Stimulated activated naive CD8-positive, alpha-beta T cell treated with anti-CD3 and anti-CD28 coated beads, Interleukin-15, amount 100 ng/mL, for 72 hours (primary cell): ENCODE measurements at regions not wholly inside any gene's neighbourhood (a gene's known extent, or its start where the extent isn't known, plus 50 kb on each side); places are given as distances from the start of the nearest gene placed in this dataset.

ENCODE experiments used
- ATAC-seq: fragments of 150-1000 bp; cut with Tn5 transposase; 2 replicates; pipeline ENCODE4 v1.10.0; 2021; ENCODE audit warnings: mild to moderate bottlenecking, moderate library complexity
- DNase-seq, 2 donors: peaks; one replicate each; pipeline ENCODE4 v3.0.0; 2021 to 2022
- H3K27ac Mint-ChIP-seq, 2 donors: one replicate each; pipeline ENCODE4 v1.8.0; 2022; ENCODE audit warnings: mild to moderate bottlenecking in 2 of 2, mixed read lengths in 2 of 2, moderate library complexity in 2 of 2
- H3K27me3 Mint-ChIP-seq: one replicate; pipeline ENCODE4 v1.8.0; 2022; ENCODE audit warnings: mixed read lengths
- H3K4me1 Mint-ChIP-seq: one replicate; pipeline ENCODE4 v1.8.0; 2022; ENCODE audit warnings: mild to moderate bottlenecking, mixed read lengths
- H3K4me3 Mint-ChIP-seq, 2 donors: one replicate each; pipeline ENCODE4 v1.8.0; 2022; ENCODE audit warnings: mild to moderate bottlenecking in 2 of 2, mixed read lengths in 2 of 2, moderate library complexity in 1 of 2
- H3K9me3 Mint-ChIP-seq, 2 donors: one replicate each; pipeline ENCODE4 v1.8.0; 2022; ENCODE audit warnings: mixed read lengths in 2 of 2

- DNase-seq (no peak), ATAC-seq (no peak)
- Mint-ChIP-seq H3K4me1 (peaks cover 12% of the 10 kb centered on the region), H3K4me3 (no peak overlapping the region), H3K27ac (no peak overlapping the region), H3K27me3 (peaks cover 8% of the 10 kb centered on the region), H3K9me3 (no peaks in the 10 kb centered on the region)
Measured at GRCh38 chr16:80024443-80024842, 423.9 kb upstream of the MAF start.

- Mint-ChIP-seq H3K4me1 (peaks cover 12% of the 10 kb centered on the region), H3K9me3 (no peaks in the 10 kb centered on the region), H3K4me3 (no peak overlapping the region), H3K27ac (no peak overlapping the region), H3K27me3 (peaks cover 7% of the 10 kb centered on the region)
- DNase-seq (no peak), ATAC-seq (no peak)
Measured at GRCh38 chr16:80023865-80024264, 423.3 kb upstream of the MAF start.

GRCh38 chr16:80019395-80019794 lies 418.9 kb upstream of the MAF start:
- no peaks in the 10 kb centered on the region for H3K27me3 Mint-ChIP-seq
- no peaks in the 10 kb centered on the region for H3K9me3 Mint-ChIP-seq
- no peak overlapping the region for H3K4me3 Mint-ChIP-seq
- H3K4me1 Mint-ChIP-seq: no peaks in the 10 kb centered on the region
- H3K27ac Mint-ChIP-seq: no peak overlapping the region
- no peak for ATAC-seq
- DNase-seq: no peak

- Mint-ChIP-seq H3K4me1 (no peaks in the 10 kb centered on the region), H3K27ac (no peak overlapping the region), H3K9me3 (no peaks in the 10 kb centered on the region), H3K4me3 (no peak overlapping the region), H3K27me3 (no peaks in the 10 kb centered on the region)
- ATAC-seq (no peak), DNase-seq (no peak)
Measured at GRCh38 chr16:80018466-80018865, 417.9 kb upstream of the MAF start.

- Mint-ChIP-seq H3K4me3 (no peak overlapping the region), H3K4me1 (no peaks in the 10 kb centered on the region), H3K27me3 (no peaks in the 10 kb centered on the region), H3K9me3 (no peaks in the 10 kb centered on the region), H3K27ac (no peak overlapping the region)
- no peak for DNase-seq
- no peak for ATAC-seq
Measured at GRCh38 chr16:80016731-80017326, 416.3 kb upstream of the MAF start.

- no peak overlapping the region for H3K27ac Mint-ChIP-seq
- no peak overlapping the region for H3K4me3 Mint-ChIP-seq
- no peaks in the 10 kb centered on the region for H3K4me1 Mint-ChIP-seq
- no peaks in the 10 kb centered on the region for H3K27me3 Mint-ChIP-seq
- DNase-seq (no peak), ATAC-seq (no peak)
- H3K9me3 Mint-ChIP-seq: peaks cover 0 to 3% of the 10 kb centered on the region in 2 donors
Measured at GRCh38 chr16:80015566-80015965, 415.0 kb upstream of the MAF start.

- Mint-ChIP-seq H3K27ac (no peak overlapping the region), H3K4me3 (no peak overlapping the region), H3K9me3 (peaks cover 0 to 6% of the 10 kb centered on the region in 2 donors), H3K4me1 (no peaks in the 10 kb centered on the region), H3K27me3 (no peaks in the 10 kb centered on the region)
- ATAC-seq (no peak), DNase-seq (no peak)
Measured at GRCh38 chr16:80014241-80014939, 413.9 kb upstream of the MAF start.

- ATAC-seq (no peak), DNase-seq (no peak)
- Mint-ChIP-seq H3K4me3 (no peak overlapping the region), H3K9me3 (peaks cover 0 to 6% of the 10 kb centered on the region in 2 donors), H3K27me3 (no peaks in the 10 kb centered on the region), H3K27ac (no peak overlapping the region), H3K4me1 (no peaks in the 10 kb centered on the region)
Measured at GRCh38 chr16:80012586-80012985, 412.0 kb upstream of the MAF start.

- Mint-ChIP-seq H3K9me3 (peaks cover 0 to 6% of the 10 kb centered on the region in 2 donors), H3K27ac (no peak overlapping the region), H3K27me3 (no peaks in the 10 kb centered on the region), H3K4me1 (no peaks in the 10 kb centered on the region), H3K4me3 (no peak overlapping the region)
- ATAC-seq (no peak), DNase-seq (no peak)
Measured at GRCh38 chr16:80009971-80010659, 409.6 kb upstream of the MAF start.

GRCh38 chr16:80008857-80009256 lies 408.3 kb upstream of the MAF start:
- ATAC-seq (no peak), DNase-seq (no peak)
- Mint-ChIP-seq H3K4me3 (no peak overlapping the region), H3K4me1 (no peaks in the 10 kb centered on the region), H3K27ac (no peak overlapping the region), H3K27me3 (no peaks in the 10 kb centered on the region), H3K9me3 (peaks cover 0 to 6% of the 10 kb centered on the region in 2 donors)

GRCh38 chr16:80007231-80007630 lies 406.7 kb upstream of the MAF start:
- H3K9me3 Mint-ChIP-seq: peaks cover 0 to 6% of the 10 kb centered on the region in 2 donors
- H3K4me3 Mint-ChIP-seq: no peak overlapping the region
- H3K27me3 Mint-ChIP-seq: no peaks in the 10 kb centered on the region
- H3K4me1 Mint-ChIP-seq: no peaks in the 10 kb centered on the region
- DNase-seq: no peak
- ATAC-seq: no peak
- H3K27ac Mint-ChIP-seq: no peak overlapping the region

- ATAC-seq: no peak
- no peak for DNase-seq
- Mint-ChIP-seq H3K4me3 (no peak overlapping the region), H3K9me3 (peaks cover 0 to 6% of the 10 kb centered on the region in 2 donors), H3K27ac (no peak overlapping the region), H3K27me3 (no peaks in the 10 kb centered on the region), H3K4me1 (no peaks in the 10 kb centered on the region)
Measured at GRCh38 chr16:80006241-80007215, 406.0 kb upstream of the MAF start.

- no peaks in the 10 kb centered on the region for H3K9me3 Mint-ChIP-seq
- H3K27ac Mint-ChIP-seq: no peak overlapping the region
- no peak for DNase-seq
- ATAC-seq: no peak
- no peaks in the 10 kb centered on the region for H3K27me3 Mint-ChIP-seq
- no peaks in the 10 kb centered on the region for H3K4me1 Mint-ChIP-seq
- H3K4me3 Mint-ChIP-seq: no peak overlapping the region
Measured at GRCh38 chr16:80004113-80004512, 403.6 kb upstream of the MAF start.

GRCh38 chr16:80002261-80002660 lies 401.7 kb upstream of the MAF start:
- Mint-ChIP-seq H3K4me3 (no peak overlapping the region), H3K27me3 (no peaks in the 10 kb centered on the region), H3K27ac (no peak overlapping the region), H3K4me1 (no peaks in the 10 kb centered on the region), H3K9me3 (no peaks in the 10 kb centered on the region)
- no peak for DNase-seq
- ATAC-seq: no peak

GRCh38 chr16:79998143-79998542 lies 397.6 kb upstream of the MAF start:
- H3K4me3 Mint-ChIP-seq: no peak overlapping the region
- no peaks in the 10 kb centered on the region for H3K9me3 Mint-ChIP-seq
- no peak overlapping the region for H3K27ac Mint-ChIP-seq
- H3K27me3 Mint-ChIP-seq: no peaks in the 10 kb centered on the region
- DNase-seq (no peak), ATAC-seq (no peak)
- H3K4me1 Mint-ChIP-seq: no peaks in the 10 kb centered on the region
